Suppressor macrophage treated with lipopolysaccharide for 1 hour (primary cell): ENCODE measurements at regions not wholly inside any gene's neighbourhood (a gene's known extent, or its start where the extent isn't known, plus 50 kb on each side); places are given as distances from the start of the nearest gene placed in this dataset.
A peak's percentile ranks its signal among the peaks of the same experiment; 100 is the strongest.
"Not testable (repeated sequence)": the region's sequence is repeated elsewhere in the genome, so short reads cannot be mapped to it uniquely, and the experiment has no call there.

ENCODE experiments used
- DNase-seq, 3 donors: peaks; one replicate each; pipeline ENCODE4 v3.0.0-alpha.2; 2020 to 2022

DNA sequence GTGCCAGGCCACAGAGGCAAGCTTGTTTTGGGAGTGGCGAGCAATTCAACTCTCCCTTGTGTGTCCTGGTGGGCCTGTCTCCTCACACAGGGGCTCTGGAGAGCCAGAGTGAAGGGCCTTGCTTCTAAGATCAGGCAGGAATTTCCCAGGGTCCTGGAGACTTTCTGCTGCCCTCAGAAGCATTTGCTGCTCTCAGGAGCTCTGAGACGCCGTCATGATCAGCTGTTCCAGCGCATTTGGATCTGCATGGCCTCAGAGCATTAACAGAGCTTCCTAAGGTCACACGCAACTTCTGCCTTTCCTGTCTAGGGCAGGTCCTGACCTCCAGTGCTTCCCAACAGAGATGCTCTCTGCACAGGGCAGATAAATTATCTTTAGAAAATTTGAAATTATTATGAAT, 52.2 kb upstream of the C10orf90 start:
- DNase-seq, result no peak

DNA sequence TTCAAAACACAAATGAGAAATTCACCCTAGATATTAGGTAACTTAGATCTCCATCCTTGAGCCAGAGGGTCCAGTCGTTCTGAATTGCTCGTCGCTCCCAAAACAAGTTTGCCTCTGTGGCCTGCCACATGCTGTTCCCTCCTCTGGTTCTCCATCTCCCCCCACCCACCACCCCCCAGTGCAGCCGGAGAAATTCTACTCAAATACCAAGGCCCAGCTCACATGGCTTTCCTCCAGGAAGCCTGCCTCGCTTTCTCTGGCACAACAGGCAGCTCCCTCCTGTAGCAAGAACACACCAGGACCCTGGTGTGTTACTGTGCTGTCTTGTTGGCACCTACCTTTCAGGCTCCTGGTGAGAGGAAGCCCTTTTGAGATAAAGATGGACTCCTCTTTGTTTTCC, 52.7 kb upstream of the C10orf90 start:
- no peak for DNase-seq

DNA sequence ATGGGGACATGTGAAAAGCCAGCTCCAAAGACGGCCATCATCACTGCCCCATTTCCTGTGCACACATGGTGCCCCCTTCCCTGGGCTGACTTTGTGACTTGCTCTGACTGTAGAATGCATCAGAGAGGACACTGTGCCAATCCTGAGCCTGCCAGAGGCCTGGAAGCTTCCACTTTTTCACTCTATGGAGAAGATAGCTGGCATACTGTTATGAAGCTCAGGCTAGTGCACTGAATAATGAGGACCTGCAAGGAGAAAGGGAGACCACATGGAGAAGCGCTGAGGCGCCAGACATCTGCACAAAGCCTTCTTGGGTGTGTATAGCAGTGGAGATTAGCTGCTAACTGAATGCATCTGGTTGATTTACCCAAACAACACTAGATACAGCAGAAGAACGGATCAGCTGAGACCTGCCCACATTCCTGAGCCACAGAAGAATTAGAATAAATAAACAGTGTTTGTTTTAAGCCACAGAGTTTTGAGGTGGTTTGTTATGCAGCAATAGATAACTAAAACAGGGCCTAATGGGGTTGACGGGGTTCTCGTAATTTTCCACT, 58.9 kb upstream of the C10orf90 start:
- no peak for DNase-seq

DNA sequence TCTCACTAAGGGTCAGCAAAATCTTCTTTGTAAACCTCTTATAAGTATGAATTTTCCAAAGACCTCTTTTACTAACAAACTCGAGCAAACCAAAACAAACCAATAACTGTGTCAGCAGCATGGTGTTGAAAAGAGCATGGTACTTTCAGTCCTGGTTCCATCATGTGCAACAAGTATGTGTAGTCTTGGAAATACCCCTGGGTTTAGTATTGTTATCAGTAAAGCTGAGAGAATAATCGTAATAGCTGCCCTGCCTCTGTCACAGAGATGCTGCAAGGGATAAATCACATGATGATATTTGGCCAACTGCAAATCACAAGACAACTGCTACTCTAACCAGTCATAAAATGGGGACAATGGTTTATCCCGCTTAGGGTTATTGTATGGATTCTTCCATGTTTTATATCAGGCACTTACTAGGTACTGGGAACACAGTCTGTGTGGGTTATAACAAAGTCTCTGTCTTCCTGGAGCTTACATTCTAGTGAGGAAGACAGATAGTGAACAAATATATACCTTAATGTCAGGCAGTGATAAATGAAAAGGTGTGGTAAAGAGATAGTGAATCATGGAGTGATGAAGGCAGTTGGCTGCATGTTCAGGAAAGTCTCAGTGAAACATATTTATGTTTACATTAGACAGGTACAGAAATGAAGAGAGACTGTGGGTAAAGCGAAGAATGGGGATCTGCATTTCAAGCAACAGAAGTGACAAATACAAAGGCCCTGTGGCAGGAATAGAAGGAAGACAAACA, 60.5 kb upstream of the C10orf90 start:
- no peak for DNase-seq

DNA sequence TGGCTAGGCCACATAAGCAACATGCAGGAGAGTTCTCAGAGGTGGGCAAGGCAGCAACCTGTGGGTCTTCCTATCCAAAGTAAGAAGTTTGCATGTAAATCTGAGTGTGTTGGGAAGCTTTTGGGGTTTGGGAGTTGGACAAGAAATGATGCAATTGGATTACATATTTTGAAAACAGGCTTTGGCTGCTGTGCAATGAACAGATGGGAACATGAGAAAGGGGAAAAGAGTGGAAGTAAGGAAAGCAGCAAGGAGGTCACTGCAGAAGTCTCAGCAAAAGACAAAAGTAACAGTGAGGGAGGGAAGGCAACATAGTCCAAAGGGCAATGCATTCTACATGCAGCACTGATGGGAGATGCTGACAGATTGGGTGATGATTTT, 61.1 kb upstream of the C10orf90 start:
- DNase-seq, result no peak

DNA sequence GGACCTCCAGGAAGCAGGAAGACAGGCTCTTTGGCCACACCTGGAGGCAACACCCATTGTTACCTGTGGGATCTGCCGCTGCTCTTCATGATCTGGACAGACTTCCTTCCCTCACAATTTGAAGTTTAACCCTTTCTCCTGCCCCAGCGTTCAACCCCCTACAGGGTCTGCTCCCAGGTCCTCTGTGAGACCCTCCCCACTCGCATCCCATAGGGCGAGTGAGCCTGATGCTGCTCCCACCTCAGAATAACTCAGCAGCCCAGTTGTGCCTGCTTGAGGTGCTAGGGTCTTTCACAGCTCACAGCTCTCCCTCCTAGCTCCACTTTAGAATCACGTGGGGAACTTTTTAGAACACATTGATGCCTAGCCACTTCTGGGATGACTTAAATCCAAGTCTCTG, 61.8 kb upstream of the C10orf90 start:
- no peak for DNase-seq

DNA sequence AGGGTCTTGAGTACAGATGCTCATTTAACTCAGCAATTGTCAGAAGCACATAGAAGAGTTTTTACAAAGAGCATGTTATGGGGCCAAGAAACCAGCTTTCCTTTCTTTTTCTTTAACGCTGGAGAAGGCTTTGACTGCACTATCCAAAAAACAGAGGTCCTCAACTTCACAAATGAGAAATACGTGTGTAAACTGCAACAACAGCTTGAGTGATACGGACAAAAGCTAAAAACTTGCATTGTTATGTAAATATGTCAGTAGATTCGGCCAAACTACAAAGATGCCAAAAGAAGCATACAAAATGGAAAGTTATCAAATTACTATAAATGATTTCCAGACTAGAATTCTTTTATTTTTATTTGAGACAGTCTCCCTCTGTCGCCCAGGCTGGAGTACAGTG, 62.4 kb upstream of the C10orf90 start:
- no peak for DNase-seq

DNA sequence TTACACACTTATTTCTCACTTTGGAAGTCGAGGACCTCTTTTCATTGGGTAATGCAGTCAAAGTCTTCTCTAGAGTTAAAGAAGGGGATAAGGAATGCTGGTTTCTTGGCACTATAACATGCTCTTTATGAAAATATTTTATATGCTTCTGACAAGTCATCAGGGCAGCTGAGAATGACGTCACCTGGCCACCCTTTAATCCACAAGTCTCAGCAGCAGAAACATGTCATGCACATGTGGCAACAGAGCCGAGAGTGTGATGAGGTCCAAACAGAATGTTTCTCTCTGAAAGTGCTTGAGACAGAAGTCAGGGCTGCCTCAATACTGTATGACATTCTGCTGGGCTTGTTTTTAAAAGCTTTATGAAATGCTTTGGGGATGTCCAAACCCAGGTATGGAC, 63.5 kb upstream of the C10orf90 start:
- peak in 1 of 3 donors; percentile 20 for DNase-seq

DNA sequence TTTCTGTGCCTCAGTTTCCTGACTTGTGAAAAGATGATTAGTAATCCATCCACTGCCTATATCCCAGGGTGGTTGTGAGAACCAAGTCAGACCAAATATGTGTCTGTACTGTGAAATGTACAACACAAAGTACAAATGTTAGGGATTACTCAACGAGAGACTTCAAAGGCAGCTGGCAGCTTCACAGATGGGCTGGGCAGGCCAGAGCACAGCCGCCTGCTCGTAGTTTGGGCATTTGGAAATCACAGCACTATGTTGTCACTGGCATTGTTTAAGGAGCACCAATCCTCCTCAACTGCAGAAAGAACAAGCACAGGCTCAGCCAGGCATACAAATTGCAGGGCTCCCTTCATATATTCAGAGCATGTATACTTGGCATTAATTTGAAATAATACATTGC, 64.5 kb upstream of the C10orf90 start:
- no peak for DNase-seq

DNA sequence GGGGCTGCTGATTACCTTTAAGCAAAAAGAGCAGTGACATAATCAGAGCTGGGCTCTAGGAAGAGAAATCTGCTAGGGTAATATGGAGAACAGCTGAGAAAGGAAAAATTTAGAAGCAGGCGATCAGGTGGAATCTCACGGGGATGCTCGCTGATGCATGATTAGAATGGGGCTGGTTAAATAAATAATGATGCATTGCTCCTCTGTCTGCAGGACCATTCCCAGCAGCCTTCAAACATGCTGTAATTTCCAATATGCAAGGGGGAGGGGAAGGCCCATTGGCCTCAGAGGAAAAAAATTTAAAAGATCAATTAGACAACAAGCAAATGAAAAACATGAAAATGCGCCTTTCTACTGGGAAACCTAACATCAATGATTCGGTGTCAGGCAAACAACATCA, 65.6 kb upstream of the C10orf90 start:
- DNase-seq, result no peak

DNA sequence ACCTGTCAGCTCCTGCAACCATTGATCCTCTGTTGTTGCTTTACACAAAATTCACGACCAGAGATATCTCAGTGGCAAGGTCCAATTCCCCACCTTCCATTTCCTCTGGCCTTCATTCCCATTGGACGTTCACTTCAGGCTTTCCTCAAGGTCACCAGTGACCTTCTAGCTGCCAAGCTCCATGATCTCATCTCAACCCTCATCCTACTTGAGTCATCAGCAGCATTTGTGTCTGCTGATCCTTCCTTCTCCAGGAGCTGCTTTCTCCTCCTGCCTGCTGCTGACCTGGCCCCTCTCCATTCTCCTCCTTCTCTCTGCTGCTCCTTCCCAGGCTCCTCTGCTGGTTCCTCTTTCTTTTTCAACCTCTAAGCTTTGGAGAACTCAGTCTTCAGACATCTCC, 66.2 kb upstream of the C10orf90 start:
- DNase-seq, result no peak

DNA sequence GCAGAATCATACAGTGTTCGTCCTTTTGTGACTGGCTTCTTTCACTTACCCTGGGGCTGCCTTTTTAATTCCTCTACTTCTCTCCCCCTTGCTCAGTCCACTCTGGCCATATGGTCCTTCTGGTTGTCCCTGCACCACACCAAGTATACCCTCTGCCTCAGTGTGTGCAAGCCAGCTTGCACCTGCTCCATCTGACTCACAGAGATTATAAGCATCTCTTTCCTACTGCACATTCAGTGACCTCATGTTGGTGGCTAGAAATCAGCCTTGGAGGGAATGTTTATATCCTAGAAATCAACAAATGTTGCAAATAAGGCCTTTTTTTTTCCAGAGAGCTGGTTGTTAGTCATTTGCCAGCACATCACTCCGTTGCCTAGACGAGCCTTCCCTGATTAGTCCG, 67.5 kb upstream of the C10orf90 start:
- DNase-seq, result no peak

DNA sequence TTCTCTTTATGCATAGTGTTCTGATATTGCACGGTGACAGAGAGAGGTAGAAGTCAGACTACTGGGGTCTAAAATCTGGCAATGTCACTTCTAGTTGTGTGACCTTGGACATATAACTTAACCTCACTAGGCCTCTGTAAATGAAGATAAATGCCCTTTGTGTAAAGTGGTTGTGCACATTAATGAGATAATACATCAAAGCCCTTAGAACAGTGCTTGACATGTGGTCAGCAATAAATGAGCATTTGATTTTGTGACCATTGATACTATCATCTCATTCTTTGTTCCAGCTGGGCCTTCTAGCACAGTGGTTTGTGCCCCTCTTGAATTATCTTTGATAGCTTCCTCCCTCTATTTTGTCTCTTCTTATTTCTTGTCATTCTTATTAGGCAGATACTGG, 74.1 kb upstream of the C10orf90 start:
- no peak for DNase-seq

DNA sequence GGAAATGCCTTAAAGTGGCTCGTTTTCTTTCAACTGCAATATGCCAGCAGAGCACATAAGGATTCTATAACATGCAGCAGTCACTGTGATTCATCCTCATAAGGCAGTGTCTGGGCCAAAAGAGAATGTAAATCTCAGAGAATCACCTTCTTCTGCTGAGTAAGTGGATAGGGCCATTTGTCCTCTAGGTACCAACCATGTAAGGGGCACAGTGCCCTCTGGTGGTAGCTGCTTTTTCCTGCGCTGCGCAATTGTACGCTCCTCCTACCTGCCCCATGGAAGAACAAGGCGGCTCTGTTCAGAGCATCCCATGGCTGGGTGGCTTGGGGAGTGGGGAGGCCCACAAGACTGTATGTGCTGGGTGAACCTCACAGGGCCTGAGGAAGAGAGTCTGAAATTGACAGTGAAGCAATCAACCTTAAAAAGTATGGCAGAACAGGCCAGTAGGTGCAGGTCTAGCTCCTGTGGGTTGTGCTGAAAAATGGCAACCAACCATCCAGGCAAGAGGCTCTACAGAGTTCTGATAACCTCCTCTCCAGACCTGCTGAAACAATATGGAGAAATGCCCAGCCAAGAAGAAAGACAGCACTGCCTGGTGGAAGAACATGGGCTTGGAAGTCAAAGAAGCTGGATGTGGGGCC, 78.6 kb upstream of the C10orf90 start:
- DNase-seq, result peak; percentile 72 to 83 (median 72)

DNA sequence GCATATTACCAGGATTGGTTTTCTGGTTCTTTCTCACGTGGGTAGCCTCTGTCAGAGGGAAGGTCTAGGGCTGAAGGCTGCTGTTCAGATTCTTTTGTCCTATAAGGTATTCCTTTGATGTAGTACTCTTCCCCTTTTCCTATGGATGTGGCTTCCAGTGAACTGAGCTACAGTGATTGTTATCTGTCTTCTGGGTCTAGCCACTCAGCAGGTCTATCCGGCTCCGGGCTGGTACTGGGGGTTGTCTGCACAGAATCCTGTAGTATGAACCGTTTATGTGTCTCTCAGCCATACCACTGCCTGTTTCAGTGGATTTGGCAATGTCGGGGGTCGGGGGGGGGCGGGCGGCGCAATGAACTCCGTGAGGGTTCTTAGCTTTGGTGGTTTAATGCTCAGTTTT, 84.5 kb upstream of the C10orf90 start:
- no peak for DNase-seq

DNA sequence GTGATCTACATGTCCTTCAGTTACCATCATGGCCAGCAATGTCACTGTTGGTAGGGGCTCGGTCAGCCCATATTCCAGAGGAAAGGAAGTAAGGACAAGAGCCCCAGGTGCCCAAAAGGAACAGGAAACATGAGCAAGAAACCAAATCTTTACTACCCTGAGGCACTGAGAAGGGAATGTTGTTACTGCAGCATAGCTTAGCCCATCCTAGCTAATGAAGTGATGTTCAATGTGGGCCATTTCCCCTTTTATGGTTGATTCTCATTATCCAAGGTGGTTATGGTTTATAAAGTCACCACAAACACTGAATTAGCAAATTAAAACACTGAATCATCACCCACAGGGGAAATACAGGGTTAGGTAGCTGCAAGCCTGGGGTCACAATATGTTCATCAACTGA, 88.4 kb upstream of the C10orf90 start:
- no peak for DNase-seq

DNA sequence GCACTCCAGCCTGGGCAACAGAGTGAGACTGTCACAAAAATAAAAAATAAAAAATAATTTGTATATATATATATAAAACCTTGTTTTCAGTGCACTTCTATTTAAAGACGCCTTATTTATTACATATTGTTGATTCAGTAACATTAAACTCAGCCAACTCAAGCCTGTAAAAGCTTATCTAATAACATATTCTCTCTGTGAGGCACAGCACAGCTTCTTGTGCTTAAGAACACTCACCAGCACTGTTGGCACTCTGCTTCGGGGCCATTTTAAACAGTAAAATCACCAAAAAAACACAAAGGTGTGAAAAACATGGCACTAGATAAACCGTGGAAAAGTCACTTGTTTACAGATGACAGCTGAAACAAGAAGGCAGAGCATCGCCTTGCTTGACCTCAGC, 89.0 kb upstream of the C10orf90 start:
- DNase-seq, result no peak

DNA sequence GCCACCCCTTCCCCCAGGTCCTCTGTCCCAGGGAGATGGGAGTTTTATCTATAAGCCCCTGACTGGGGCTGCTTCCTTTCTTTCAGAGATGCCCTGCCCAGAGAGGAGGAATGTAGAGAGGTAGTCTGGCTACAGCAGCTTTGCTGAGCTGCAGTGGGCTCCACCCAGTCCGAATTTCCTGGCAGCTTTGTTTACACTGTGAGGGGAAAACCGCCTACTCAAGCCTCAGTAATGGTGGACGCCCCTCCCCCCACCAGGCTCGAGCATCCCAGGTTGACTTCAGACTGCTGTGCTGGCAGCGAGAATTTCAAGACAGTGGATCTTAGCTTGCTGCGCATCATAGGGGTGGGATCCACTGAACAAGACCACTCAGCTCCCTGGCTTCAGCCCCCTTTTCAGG, 96.2 kb upstream of the C10orf90 start:
- not testable (repeated sequence) for DNase-seq

DNA sequence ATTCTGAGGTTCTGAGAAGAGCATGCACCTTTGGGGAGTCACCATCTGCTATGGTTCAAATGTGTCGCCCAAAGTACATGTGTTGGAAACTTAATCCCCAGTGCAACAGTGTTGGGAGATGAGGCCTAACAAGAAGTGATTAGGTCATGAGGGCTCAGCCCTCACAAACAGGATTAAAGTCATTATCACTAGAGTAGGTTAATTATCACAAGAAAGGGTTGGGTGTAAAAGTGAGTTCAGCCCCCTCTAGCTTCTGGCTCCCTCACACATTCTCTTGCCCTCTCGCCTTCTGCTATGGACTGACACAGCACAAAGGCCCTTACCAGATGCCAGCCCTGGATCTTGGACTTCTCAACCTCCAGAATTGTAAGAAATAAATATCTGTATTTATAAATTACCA, 100.3 kb upstream of the C10orf90 start:
- DNase-seq, result no peak

DNA sequence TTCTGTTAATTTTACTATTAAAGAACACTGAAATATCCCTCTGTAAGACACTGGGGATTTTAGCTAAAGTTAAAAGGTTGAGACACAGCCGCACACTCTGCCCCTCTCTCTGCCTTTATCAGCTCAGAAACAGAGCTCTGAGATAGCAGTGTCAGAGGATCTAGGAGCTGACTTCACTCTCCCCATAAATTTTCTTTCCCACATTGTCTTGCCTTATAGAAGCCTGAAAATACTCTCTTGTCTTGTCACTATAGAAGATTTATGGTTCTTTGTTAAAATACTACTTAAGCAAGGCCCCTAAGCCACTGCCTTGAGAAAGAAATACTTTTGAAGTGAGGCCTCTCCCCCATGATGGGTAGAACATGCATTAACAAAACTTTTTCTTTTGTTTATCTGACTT, 105.7 kb upstream of the C10orf90 start:
- no peak for DNase-seq

DNA sequence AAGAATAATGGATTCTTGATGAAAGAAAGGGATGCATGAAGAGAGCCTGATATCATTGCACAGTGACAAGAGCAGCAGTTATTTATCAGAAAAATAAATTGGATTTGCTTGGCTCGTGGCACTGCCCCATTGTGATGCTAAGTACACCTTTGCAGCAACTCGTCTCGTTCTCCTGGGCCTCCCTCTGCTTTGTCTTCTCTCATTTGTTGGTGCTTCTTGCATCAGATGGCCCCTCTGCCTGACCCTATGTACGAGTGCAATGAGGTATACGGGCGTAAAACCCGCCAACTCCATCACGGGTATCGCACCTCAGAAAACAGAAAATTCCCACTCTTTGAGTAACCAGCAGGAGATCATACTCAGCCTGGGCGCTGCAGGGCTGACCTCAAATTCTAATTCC, 107.2 kb upstream of the C10orf90 start:
- DNase-seq, result no peak

DNA sequence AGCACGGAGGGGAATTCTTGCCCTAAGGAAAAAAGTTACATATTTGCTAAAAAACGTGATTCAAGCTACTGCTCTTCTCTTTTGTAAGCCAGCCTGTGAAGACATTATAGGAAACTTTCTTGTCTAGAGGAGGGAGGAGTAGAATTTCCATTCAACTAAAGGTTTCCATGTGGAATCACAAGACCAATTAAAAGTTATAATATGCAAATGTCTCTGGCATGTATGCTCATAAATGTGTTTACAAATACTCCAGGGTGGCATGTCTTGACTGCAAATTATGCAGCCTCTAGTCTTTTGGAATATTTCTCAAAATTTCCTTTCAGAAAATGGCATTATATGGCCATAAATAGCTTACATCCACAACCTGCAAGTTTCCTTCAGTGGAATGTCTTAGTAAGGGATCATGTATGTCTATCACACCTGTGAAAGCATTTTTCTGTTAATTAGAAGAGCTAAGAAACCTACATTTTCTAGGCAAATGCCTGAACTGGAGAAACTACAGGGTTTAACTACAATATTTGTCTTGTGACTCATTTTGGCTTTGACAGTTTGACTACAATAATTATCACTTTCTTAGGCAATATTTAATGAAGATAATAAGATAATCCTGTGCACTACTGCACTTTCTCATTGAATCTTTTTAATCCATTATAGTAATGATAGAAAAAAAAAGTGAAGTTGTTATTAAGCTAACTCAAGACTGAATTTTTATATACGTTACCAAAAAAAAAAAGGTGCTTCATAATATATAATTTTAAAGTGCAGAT, 111.1 kb upstream of the C10orf90 start:
- no peak for DNase-seq

DNA sequence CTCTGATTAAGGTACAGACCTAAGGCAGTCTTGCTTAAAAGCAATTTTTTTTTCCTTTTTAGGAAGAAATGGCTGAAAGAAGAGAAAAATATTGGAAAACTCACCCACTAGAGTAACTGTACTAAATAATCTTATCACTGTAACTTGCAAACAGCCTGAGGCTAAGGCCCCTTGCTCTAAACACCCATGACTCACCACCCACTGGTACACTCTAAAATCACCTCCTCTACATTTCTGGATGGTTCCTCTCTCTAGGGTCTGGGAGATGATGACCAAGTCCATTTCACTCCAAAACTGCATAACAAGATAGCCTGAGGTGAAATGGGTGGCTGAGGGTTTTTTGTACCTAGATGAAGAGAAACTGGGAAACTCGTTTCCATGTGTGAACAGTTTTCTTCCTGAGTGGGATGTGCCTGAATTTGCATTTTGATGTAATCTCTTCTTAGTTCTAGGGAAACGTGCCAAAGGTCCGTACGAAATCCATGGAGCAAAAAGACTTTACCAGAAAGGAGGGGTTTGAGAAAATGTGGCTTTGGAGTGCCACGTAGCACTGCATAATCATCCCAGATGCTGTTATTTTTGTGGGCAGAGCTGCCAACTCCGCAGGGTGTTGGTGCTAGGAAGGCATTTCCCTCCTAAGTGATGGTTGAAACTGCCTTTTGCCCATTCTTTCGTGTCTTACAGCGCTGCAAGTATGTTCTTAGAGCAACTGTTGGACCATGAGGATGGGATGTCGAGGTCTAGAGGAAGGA, 113.5 kb upstream of the C10orf90 start:
- DNase-seq, result no peak
